Smooth muscle cell (in vitro differentiated cells): ENCODE measurements at regions not wholly inside any gene's neighbourhood (a gene's known extent, or its start where the extent isn't known, plus 50 kb on each side); places are given as distances from the start of the nearest gene placed in this dataset.

Source experiments
- DNase-seq: peaks from one replicate; lab custom pipeline; 2025; ENCODE audit not compliant: unreplicated experiment; lab: John Stamatoyannopoulos, UW
- H2AFZ ChIP-seq: fragments of 200-600 bp; sonication (generic); 2 replicates; pipeline ENCODE4 v1.6.0; 2016; ENCODE audit warnings: antibody characterized with exemption, low read depth, mild to moderate bottlenecking
- H3F3A ChIP-seq: fragments of 200-600 bp; sonication (generic); 2 replicates; pipeline ENCODE4 v1.6.0; 2017; ENCODE audit warnings: antibody characterized with exemption, low read depth
- H3K27ac ChIP-seq: fragments of 200-600 bp; sonication (generic); 2 replicates; pipeline ENCODE4 v1.5.1; 2016; ENCODE audit warnings: low read depth, mild to moderate bottlenecking
- H3K27me3 ChIP-seq: fragments of 200-600 bp; sonication (generic); 2 replicates; pipeline ENCODE4 v1.6.1; 2016; ENCODE audit warnings: low read depth, mild to moderate bottlenecking
- H3K36me3 ChIP-seq: fragments of 200-600 bp; sonication (generic); 2 replicates; pipeline ENCODE4 v1.5.1; 2016; ENCODE audit warnings: low read depth
- H3K4me1 ChIP-seq: fragments of 200-600 bp; sonication (generic); 2 replicates; pipeline ENCODE4 v1.5.1; 2016; ENCODE audit warnings: low read depth
- H3K4me2 ChIP-seq: fragments of 200-600 bp; sonication (generic); 2 replicates; pipeline ENCODE4 v1.6.0; 2016; ENCODE audit warnings: mild to moderate bottlenecking
- H3K4me3 ChIP-seq: fragments of 200-600 bp; sonication (generic); 2 replicates; pipeline ENCODE4 v1.5.1; 2016; ENCODE audit warnings: mild to moderate bottlenecking
- H3K79me2 ChIP-seq: fragments of 200-600 bp; sonication (generic); 2 replicates; pipeline ENCODE4 v1.6.0; 2016; ENCODE audit warnings: low read depth, mild to moderate bottlenecking
- H3K9ac ChIP-seq: fragments of 200-600 bp; sonication (generic); 2 replicates; pipeline ENCODE4 v1.6.0; 2016; ENCODE audit warnings: low read depth
- H3K9me3 ChIP-seq: fragments of 200-600 bp; sonication (generic); replicated peaks from 2 replicates; pipeline ENCODE4 v1.5.1; 2016; ENCODE audit warnings: low read depth
- H4K20me1 ChIP-seq: fragments of 200-600 bp; sonication (generic); 2 replicates; pipeline ENCODE4 v1.6.0; 2016; ENCODE audit warnings: low read depth
- WGBS: methylation state at CpG from one replicate; pipeline ENCODE4 v1.1.7; 2016; ENCODE audit warnings: low lambda C conversion rate; 5-methylcytosine and 5-hydroxymethylcytosine counted together
- TF ChIP-seq, protein P1 (sequence below): fragments of 200-600 bp; sonication (generic); IDR thresholded peaks from 2 replicates; pipeline ENCODE4 v1.5.1; 2017; ENCODE audit warnings: borderline replicate concordance, mild to moderate bottlenecking, antibody characterized with exemption; ENCODE audit not compliant: insufficient read depth, poor library complexity, severe bottlenecking

DNA sequence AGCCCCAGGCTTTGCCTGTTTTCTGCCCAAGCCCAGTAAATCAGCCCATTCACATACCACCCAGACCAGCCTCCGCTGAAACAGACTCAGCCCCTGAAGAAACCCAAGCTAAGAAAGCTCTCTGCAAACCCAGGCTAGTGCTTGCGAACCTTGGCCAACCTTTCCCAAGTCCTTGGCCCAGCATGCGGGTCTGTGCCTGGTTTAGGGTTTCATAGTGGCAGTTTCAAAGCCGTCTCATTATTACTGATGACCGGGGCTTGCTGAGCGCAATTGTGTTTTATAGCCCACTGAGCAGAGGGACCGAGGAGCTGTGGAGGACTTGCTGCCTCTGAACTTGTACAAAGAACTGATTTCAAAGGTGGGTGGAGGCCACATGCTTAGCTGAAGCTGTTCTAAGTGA lies 584.3 kb downstream of the BNC2 start:
- H2AFZ ChIP-seq = no peak overlapping the region
- DNase-seq = no peak
- H4K20me1 ChIP-seq = no peaks in the 10 kb centered on the region
- no peaks in the 10 kb centered on the region for H3K9me3 ChIP-seq
- no peaks in the 10 kb centered on the region for H3K36me3 ChIP-seq
- H3K4me3 ChIP-seq = no peak overlapping the region
- H3K4me1 ChIP-seq = no peaks in the 10 kb centered on the region
- H3K27me3 ChIP-seq = no peaks in the 10 kb centered on the region
- no peaks in the 10 kb centered on the region for H3K79me2 ChIP-seq
- TF ChIP-seq, protein P1, sequence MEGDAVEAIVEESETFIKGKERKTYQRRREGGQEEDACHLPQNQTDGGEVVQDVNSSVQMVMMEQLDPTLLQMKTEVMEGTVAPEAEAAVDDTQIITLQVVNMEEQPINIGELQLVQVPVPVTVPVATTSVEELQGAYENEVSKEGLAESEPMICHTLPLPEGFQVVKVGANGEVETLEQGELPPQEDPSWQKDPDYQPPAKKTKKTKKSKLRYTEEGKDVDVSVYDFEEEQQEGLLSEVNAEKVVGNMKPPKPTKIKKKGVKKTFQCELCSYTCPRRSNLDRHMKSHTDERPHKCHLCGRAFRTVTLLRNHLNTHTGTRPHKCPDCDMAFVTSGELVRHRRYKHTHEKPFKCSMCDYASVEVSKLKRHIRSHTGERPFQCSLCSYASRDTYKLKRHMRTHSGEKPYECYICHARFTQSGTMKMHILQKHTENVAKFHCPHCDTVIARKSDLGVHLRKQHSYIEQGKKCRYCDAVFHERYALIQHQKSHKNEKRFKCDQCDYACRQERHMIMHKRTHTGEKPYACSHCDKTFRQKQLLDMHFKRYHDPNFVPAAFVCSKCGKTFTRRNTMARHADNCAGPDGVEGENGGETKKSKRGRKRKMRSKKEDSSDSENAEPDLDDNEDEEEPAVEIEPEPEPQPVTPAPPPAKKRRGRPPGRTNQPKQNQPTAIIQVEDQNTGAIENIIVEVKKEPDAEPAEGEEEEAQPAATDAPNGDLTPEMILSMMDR = no peak
- no peak overlapping the region for H3K27ac ChIP-seq
- H3K9ac ChIP-seq = no peak overlapping the region
- no peak overlapping the region for H3K4me2 ChIP-seq
- no peaks in the 10 kb centered on the region for H3F3A ChIP-seq
- 94% methylated on average over 7 of the region's 7 CpGs for WGBS

DNA sequence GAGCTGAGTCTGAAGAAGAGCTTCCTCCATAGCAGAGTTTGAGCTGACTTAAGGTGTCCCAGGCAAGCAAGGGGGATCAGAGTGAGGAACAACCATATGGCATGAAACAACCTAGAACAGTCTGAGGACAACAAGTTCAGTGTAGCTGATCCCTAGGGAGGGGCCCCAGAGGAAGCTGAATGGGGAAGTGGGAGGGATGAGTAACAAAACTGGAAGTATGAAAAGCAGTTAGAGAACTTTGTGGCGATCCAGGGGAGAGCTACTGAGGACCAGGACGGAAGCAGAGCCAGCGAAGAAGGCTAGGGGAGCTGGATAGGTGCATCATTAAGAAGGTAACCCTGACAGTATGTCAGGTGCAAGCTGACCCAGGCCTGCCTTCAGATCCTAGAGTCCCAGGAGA lies 580.8 kb downstream of the BNC2 start:
- TF ChIP-seq, protein P1 = no peak
- H3K4me1 ChIP-seq = no peaks in the 10 kb centered on the region
- no peaks in the 10 kb centered on the region for H3K9me3 ChIP-seq
- no peak overlapping the region for H2AFZ ChIP-seq
- H3K27ac ChIP-seq = no peak overlapping the region
- H3K4me3 ChIP-seq = no peak overlapping the region
- H3K27me3 ChIP-seq = no peaks in the 10 kb centered on the region
- H3K79me2 ChIP-seq = no peaks in the 10 kb centered on the region
- 96% methylated on average over 3 of the region's 3 CpGs for WGBS
- no peak for DNase-seq
- no peaks in the 10 kb centered on the region for H3K36me3 ChIP-seq
- H3F3A ChIP-seq = no peaks in the 10 kb centered on the region
- H4K20me1 ChIP-seq = no peaks in the 10 kb centered on the region
- H3K9ac ChIP-seq = no peak overlapping the region
- H3K4me2 ChIP-seq = no peak overlapping the region

DNA sequence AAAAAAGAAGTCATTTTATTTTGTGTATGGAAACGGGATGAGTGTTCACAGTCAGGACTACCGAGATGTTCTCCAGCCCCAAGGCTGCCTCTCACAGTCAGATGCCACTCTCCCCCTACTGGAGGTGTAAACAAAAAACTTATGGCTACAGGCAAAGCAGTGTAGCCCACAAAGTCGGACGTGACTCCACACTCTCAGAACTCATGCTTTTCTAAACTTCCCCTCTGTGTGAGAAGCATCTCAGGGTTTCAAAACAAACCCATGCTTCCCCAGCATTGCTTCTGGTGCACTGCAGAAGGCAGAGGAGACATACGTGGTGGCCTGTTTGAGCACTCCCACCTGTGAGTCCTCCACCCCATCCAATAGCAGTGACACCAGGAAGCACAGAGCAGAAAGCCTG lies 580.3 kb downstream of the BNC2 start:
- Histone ChIP-seq H2AFZ (no peak overlapping the region), H3F3A (no peaks in the 10 kb centered on the region), H3K9me3 (no peaks in the 10 kb centered on the region), H3K4me3 (no peak overlapping the region), H4K20me1 (no peaks in the 10 kb centered on the region), H3K27me3 (no peaks in the 10 kb centered on the region), H3K79me2 (no peaks in the 10 kb centered on the region), H3K27ac (no peak overlapping the region), H3K4me1 (no peaks in the 10 kb centered on the region), H3K36me3 (no peaks in the 10 kb centered on the region), H3K9ac (no peak overlapping the region), H3K4me2 (no peak overlapping the region)
- DNase-seq = no peak
- TF ChIP-seq, protein P1 = no peak
- WGBS = 83% methylated on average over 5 of the region's 5 CpGs

DNA sequence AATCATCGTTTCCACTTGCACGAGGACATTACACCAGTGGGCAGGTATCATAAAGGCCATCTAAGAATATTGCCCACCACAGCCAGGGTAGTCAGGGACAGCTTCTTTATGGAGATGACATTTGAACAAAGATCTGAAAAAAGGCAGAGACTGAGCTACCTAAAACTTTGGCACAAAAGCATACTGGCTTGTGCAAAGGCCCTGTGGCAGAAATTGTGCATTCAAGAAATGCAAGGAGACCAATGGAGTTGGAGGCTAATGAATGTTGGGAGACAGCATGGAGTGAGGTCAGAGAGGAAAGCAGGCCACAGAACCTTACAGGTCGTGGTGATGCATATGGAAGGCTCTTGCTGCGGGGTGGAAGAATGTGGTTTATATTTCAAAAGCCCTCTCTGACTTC lies 578.5 kb downstream of the BNC2 start:
- H3F3A ChIP-seq = no peaks in the 10 kb centered on the region
- no peak overlapping the region for H3K27ac ChIP-seq
- no peak overlapping the region for H3K4me2 ChIP-seq
- TF ChIP-seq, protein P1 = no peak
- 97% methylated on average over 4 of the region's 4 CpGs for WGBS
- H3K4me3 ChIP-seq = no peak overlapping the region
- no peaks in the 10 kb centered on the region for H3K27me3 ChIP-seq
- no peak overlapping the region for H3K9ac ChIP-seq
- no peak for DNase-seq
- no peaks in the 10 kb centered on the region for H3K9me3 ChIP-seq
- H3K4me1 ChIP-seq = no peaks in the 10 kb centered on the region
- no peaks in the 10 kb centered on the region for H4K20me1 ChIP-seq
- no peaks in the 10 kb centered on the region for H3K79me2 ChIP-seq
- no peaks in the 10 kb centered on the region for H3K36me3 ChIP-seq
- no peak overlapping the region for H2AFZ ChIP-seq
